WTC11 (cell line): ENCODE measurements at regions not wholly inside any gene's neighbourhood (a gene's known extent, or its start where the extent isn't known, plus 50 kb on each side); places are given as distances from the start of the nearest gene placed in this dataset.

ENCODE experiments used
- ATAC-seq: fragments of 200-7000 bp; cut with Tn5 transposase; 2 replicates; pipeline ENCODE4 v1.10.0; 2021; ENCODE audit warnings: mild to moderate bottlenecking, moderate library complexity
- CTCF ChIA-PET: fragments of 300-600 bp; sonication (Branson Sonifier 250); formaldehyde crosslinking; loops from one replicate; lab custom pipeline; 2021; ENCODE audit warnings: antibody characterized with exemption; lab: Charles Lee
- POLR2A ChIA-PET: fragments of 350-600 bp; sonication (Branson Sonifier 250); formaldehyde crosslinking; loops from one replicate; lab custom pipeline; 2021; ENCODE audit warnings: antibody characterized with exemption; lab: Charles Lee
- DNase-seq: peaks from one replicate; pipeline ENCODE4 v3.0.0; 2021; ENCODE audit warnings: low spot score
- H3K27ac Mint-ChIP-seq: 2 replicates; pipeline ENCODE4 v1.8.0; 2021; ENCODE audit warnings: mixed read lengths
- H3K27me3 Mint-ChIP-seq: 2 replicates; pipeline ENCODE4 v1.8.0; 2021; ENCODE audit warnings: low read depth, mild to moderate bottlenecking, moderate library complexity, mixed read lengths
- H3K36me3 Mint-ChIP-seq: 2 replicates; pipeline ENCODE4 v1.8.0; 2021; ENCODE audit warnings: mixed read lengths
- H3K4me1 Mint-ChIP-seq: 2 replicates; pipeline ENCODE4 v1.8.0; 2022; ENCODE audit warnings: mixed read lengths
- H3K4me3 Mint-ChIP-seq: 2 replicates; pipeline ENCODE4 v1.8.0; 2021; ENCODE audit warnings: mild to moderate bottlenecking, moderate library complexity, mixed read lengths
- H3K9me3 Mint-ChIP-seq: 2 replicates; pipeline ENCODE4 v1.8.0; 2021; ENCODE audit warnings: mixed read lengths
- ATF1 ChIP-seq: sonication (generic); formaldehyde crosslinking; IDR thresholded peaks from 2 replicates; pipeline ENCODE4 v1.8.1; 2023; ENCODE audit warnings: mild to moderate bottlenecking, moderate library complexity, missing genetic modification reagents
- E2F1 ChIP-seq: sonication (generic); formaldehyde crosslinking; IDR thresholded peaks from 2 replicates; pipeline ENCODE4 v1.8.0; 2022; ENCODE audit warnings: mild to moderate bottlenecking, missing genetic modification reagents
- EMX1 ChIP-seq: fragments of 250-450 bp; sonication (Bioruptor Pico); IDR thresholded peaks from 2 replicates; pipeline ENCODE4 v1.8.0; 2021; ENCODE audit warnings: mild to moderate bottlenecking
- ESRRA ChIP-seq: sonication (generic); formaldehyde crosslinking; IDR thresholded peaks from 2 replicates; pipeline ENCODE4 v1.8.1; 2022; ENCODE audit warnings: mild to moderate bottlenecking, missing genetic modification reagents, borderline replicate concordance
- ETV6 ChIP-seq: sonication (generic); formaldehyde crosslinking; IDR thresholded peaks from 2 replicates; pipeline ENCODE4 v1.8.1; 2022; ENCODE audit warnings: mild to moderate bottlenecking, missing genetic modification reagents
- HMGXB4 ChIP-seq: sonication (generic); formaldehyde crosslinking; IDR thresholded peaks from 2 replicates; pipeline ENCODE4 v1.8.1; 2023; ENCODE audit warnings: mild to moderate bottlenecking, moderate library complexity, missing genetic modification reagents
- KAT7 ChIP-seq: sonication (generic); formaldehyde crosslinking; IDR thresholded peaks from 2 replicates; pipeline ENCODE4 v1.8.1; 2023; ENCODE audit warnings: missing genetic modification reagents, mild to moderate bottlenecking, borderline replicate concordance
- NFATC4 ChIP-seq: fragments of 250-450 bp; sonication (Bioruptor Pico); IDR thresholded peaks from 2 replicates; pipeline ENCODE4 v1.9.0; 2021; ENCODE audit warnings: mild to moderate bottlenecking
- NFYB ChIP-seq: sonication (generic); formaldehyde crosslinking; conservative IDR thresholded peaks from 2 replicates; pipeline ENCODE4 v1.8.0; 2022; ENCODE audit warnings: low read depth, missing genetic modification reagents
- PRDM15 ChIP-seq: sonication (generic); formaldehyde crosslinking; IDR thresholded peaks from 2 replicates; pipeline ENCODE4 v1.8.0; 2022; ENCODE audit warnings: missing genetic modification reagents
- SMAD3 ChIP-seq: sonication (generic); formaldehyde crosslinking; IDR thresholded peaks from 2 replicates; pipeline ENCODE4 v1.8.0; 2022; ENCODE audit warnings: missing genetic modification reagents, mild to moderate bottlenecking, borderline replicate concordance
- TCF7 ChIP-seq: sonication (generic); formaldehyde crosslinking; IDR thresholded peaks from 2 replicates; pipeline ENCODE4 v1.8.0; 2022; ENCODE audit warnings: mild to moderate bottlenecking, low read depth, missing genetic modification reagents, moderate library complexity
- ZNF138 ChIP-seq: sonication (generic); formaldehyde crosslinking; conservative IDR thresholded peaks from 2 replicates; pipeline ENCODE4 v1.8.1; 2022; ENCODE audit warnings: mild to moderate bottlenecking, moderate library complexity, missing genetic modification reagents
- ZNF232 ChIP-seq: sonication (generic); formaldehyde crosslinking; IDR thresholded peaks from 2 replicates; pipeline ENCODE4 v1.8.0; 2022; ENCODE audit warnings: mild to moderate bottlenecking, missing genetic modification reagents
- ZNF317 ChIP-seq: sonication (generic); formaldehyde crosslinking; IDR thresholded peaks from 2 replicates; pipeline ENCODE4 v1.8.1; 2023; ENCODE audit warnings: low read depth, mild to moderate bottlenecking, moderate library complexity, missing genetic modification reagents, borderline replicate concordance
- ZNF423 ChIP-seq: fragments of 250-450 bp; sonication (Bioruptor Pico); IDR thresholded peaks from 2 replicates; pipeline ENCODE4 v2.1.2; 2022; ENCODE audit warnings: mild to moderate bottlenecking, moderate library complexity
- TF ChIP-seq, protein P1 (sequence below): fragments of 250-450 bp; sonication (Bioruptor Pico); conservative IDR thresholded peaks from 2 replicates; pipeline ENCODE4 v1.9.0; 2021; ENCODE audit warnings: mild to moderate bottlenecking
- TF ChIP-seq, protein P2 (sequence below): fragments of 250-450 bp; sonication (Bioruptor Pico); IDR thresholded peaks from 2 replicates; pipeline ENCODE4 v2.1.2; 2022; ENCODE audit warnings: mild to moderate bottlenecking, moderate library complexity
- TF ChIP-seq, protein P3 (sequence below): sonication (generic); formaldehyde crosslinking; IDR thresholded peaks from 2 replicates; pipeline ENCODE4 v1.8.1; 2023; ENCODE audit warnings: mild to moderate bottlenecking, missing genetic modification reagents, moderate library complexity
- TF ChIP-seq, protein P4 (sequence below): sonication (generic); formaldehyde crosslinking; conservative IDR thresholded peaks from 2 replicates; pipeline ENCODE4 v1.8.1; 2022; ENCODE audit warnings: mild to moderate bottlenecking, missing genetic modification reagents
- TF ChIP-seq, protein P5 (sequence below): sonication (generic); formaldehyde crosslinking; IDR thresholded peaks from 2 replicates; pipeline ENCODE4 v1.8.1; 2023; ENCODE audit warnings: mild to moderate bottlenecking, missing genetic modification reagents, moderate library complexity

DNA sequence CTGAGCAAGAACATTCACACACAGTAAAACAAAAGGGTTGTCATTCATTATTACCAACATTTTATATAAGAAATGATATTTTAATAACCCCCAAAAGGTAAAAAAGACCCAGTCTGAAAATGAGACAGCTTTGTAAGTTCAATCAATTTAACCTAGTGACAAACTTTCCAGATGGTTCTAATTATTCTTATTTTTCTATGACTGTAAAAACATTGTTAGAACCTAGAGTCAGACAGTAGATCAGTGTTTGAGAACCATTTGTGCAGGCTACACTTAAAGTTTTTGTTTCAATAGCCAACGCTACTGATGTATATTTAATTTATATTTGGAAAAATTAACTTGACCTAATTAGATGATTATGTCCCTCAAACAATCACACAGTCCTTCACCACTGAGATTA lies 708.4 kb upstream of the CBLB start:
- H3K27ac Mint-ChIP-seq: no peak overlapping the region
- no peak overlapping the region for H3K4me3 Mint-ChIP-seq
- peaks cover 12% of the 10 kb centered on the region for H3K4me1 Mint-ChIP-seq
- H3K36me3 Mint-ChIP-seq: no peaks in the 10 kb centered on the region
- DNase-seq (no peak), ATAC-seq (no peak)
- POLR2A ChIA-PET: no interaction called here
- H3K9me3 Mint-ChIP-seq: peaks cover 3% of the 10 kb centered on the region; the same call in 1 of the 2 replicates
- CTCF ChIA-PET: no interaction called here
- H3K27me3 Mint-ChIP-seq: no peaks in the 10 kb centered on the region
- no peak for TF ChIP-seq ZNF317 (CRISPR knock-in tag)
- TF ChIP-seq, protein P1, sequence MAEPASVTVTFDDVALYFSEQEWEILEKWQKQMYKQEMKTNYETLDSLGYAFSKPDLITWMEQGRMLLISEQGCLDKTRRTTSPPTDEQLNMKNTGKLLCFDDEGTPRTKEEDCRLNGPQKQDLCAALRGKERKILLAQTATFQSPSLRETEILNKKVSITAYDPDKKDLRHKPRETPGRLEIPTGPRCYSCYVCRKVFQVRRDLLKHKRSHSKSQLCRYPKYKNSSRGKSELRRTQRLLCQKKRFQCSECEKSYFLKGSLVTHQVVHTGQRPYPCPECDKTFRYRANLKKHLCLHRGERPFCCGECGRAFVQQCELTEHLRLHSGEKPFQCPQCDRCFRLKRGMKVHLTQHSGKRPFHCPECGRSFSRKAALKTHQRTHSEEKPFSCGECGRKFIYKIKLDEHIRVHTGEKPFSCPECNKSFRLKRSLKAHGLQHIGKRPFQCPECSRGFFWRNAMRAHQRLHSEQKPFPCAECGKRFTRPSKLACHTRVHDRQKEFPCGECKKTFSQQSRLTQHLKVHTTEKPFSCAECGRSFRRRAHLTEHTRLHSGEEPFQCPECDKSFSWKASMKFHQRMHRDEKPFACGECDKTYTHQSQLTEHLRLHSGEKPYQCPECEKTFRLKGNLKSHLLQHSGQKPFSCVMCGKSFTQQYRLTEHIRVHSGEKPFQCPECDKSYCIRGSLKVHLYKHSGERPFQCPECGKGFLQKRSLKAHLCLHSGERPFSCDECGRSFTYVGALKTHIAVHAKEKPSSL (CRISPR knock-in tag): no peak
- TF ChIP-seq, protein P2, sequence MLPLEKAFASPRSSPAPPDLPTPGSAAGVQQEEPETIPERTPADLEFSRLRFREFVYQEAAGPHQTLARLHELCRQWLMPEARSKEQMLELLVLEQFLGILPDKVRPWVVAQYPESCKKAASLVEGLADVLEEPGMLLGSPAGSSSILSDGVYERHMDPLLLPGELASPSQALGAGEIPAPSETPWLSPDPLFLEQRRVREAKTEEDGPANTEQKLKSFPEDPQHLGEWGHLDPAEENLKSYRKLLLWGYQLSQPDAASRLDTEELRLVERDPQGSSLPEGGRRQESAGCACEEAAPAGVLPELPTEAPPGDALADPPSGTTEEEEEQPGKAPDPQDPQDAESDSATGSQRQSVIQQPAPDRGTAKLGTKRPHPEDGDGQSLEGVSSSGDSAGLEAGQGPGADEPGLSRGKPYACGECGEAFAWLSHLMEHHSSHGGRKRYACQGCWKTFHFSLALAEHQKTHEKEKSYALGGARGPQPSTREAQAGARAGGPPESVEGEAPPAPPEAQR (CRISPR knock-in tag): no peak
- TF ChIP-seq ATF1 (CRISPR knock-in tag): no peak
- TF ChIP-seq ETV6 (CRISPR knock-in tag): no peak
- TF ChIP-seq, protein P3, sequence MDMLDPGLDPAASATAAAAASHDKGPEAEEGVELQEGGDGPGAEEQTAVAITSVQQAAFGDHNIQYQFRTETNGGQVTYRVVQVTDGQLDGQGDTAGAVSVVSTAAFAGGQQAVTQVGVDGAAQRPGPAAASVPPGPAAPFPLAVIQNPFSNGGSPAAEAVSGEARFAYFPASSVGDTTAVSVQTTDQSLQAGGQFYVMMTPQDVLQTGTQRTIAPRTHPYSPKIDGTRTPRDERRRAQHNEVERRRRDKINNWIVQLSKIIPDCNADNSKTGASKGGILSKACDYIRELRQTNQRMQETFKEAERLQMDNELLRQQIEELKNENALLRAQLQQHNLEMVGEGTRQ (CRISPR knock-in tag): no peak
- no peak for TF ChIP-seq PRDM15 (CRISPR knock-in tag)
- no peak for TF ChIP-seq ZNF138 (CRISPR knock-in tag)
- TF ChIP-seq TCF7: no peak
- TF ChIP-seq, protein P4, sequence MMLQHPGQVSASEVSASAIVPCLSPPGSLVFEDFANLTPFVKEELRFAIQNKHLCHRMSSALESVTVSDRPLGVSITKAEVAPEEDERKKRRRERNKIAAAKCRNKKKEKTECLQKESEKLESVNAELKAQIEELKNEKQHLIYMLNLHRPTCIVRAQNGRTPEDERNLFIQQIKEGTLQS (CRISPR knock-in tag): no peak
- TF ChIP-seq ESRRA (CRISPR knock-in tag): no peak

- CTCF ChIA-PET: no interaction called here
Observed at GRCh38 chr3:106578911-106579310, 710.1 kb upstream of the CBLB start.

More at GRCh38 chr3:106578911-106579310, 710.1 kb upstream of the CBLB start:
- H3K9me3 Mint-ChIP-seq: peaks cover 3% of the 10 kb centered on the region; the same call in 1 of the 2 replicates
- no peak for ATAC-seq
- POLR2A ChIA-PET: no interaction called here
- no peak for DNase-seq
- TF ChIP-seq KAT7 (CRISPR knock-in tag) (no peak), NFATC4 (no peak), ZNF423 (CRISPR knock-in tag) (no peak), SMAD3 (CRISPR knock-in tag) (no peak), ZNF232 (no peak), NFYB (CRISPR knock-in tag) (no peak), ESRRA (CRISPR knock-in tag) (no peak), HMGXB4 (no peak), EMX1 (CRISPR knock-in tag) (no peak), E2F1 (CRISPR knock-in tag) (no peak)
- TF ChIP-seq, protein P5, sequence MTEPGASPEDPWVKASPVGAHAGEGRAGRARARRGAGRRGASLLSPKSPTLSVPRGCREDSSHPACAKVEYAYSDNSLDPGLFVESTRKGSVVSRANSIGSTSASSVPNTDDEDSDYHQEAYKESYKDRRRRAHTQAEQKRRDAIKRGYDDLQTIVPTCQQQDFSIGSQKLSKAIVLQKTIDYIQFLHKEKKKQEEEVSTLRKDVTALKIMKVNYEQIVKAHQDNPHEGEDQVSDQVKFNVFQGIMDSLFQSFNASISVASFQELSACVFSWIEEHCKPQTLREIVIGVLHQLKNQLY (CRISPR knock-in tag): no peak
- TF ChIP-seq, all 79 proteins: peak for 0
- peaks cover 12% of the 10 kb centered on the region for H3K4me1 Mint-ChIP-seq
- H3K4me3 Mint-ChIP-seq: no peak overlapping the region
- H3K36me3 Mint-ChIP-seq: no peaks in the 10 kb centered on the region
- H3K27ac Mint-ChIP-seq: no peak overlapping the region
- H3K27me3 Mint-ChIP-seq: no peaks in the 10 kb centered on the region
